Prostate gland (tissue), 2 donors: ENCODE measurements at regions not wholly inside any gene's neighbourhood (a gene's known extent, or its start where the extent isn't known, plus 50 kb on each side); places are given as distances from the start of the nearest gene placed in this dataset.

Source experiments
- CTCF ChIP-seq, 4 experiments: fragments of 200-600 bp in 2 of 4; fragments of 450-650 bp in 2 of 4; sonication (generic) in 2 of 4; IDR thresholded peaks; 1 replicate in 3 of 4; 2 replicates in 1 of 4; pipeline ENCODE4 v1.5.1; 2016 to 2019; ENCODE audit warnings: antibody characterized with exemption in 4 of 4, mild to moderate bottlenecking in 2 of 4, moderate library complexity in 2 of 4
- POLR2A ChIP-seq: fragments of 450-650 bp; IDR thresholded peaks from one replicate; pipeline ENCODE4 v1.6.1; 2016; ENCODE audit warnings: antibody characterized with exemption, mild to moderate bottlenecking
- POLR2AphosphoS5 ChIP-seq: sonication (generic); formaldehyde crosslinking; IDR thresholded peaks from one replicate; pipeline ENCODE4 v1.6.1; 2017; ENCODE audit warnings: antibody characterized with exemption

DNA sequence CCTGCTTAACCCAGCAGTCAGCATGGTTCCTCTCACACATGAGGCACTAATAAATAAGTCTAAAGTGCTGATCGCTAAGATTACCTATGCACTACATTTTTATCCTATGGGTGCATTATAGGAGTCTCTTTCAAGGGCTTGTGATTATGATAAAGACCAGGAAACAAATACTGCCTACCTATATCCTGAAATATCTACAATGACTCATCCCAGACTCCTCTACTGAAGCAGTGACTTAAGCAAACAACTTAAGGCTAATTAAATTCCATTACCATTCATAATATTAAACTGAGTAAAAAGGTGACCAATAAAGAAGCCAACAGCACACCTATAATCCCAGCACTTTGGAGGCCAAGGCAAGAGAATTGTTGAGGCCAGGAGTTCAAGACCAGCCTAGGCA lies 338.4 kb downstream of the DNAH5 start:
- no peak for TF ChIP-seq CTCF (IDR thresholded peaks at IDR 0.05)
- TF ChIP-seq POLR2A, result no peak
- no peak for TF ChIP-seq POLR2AphosphoS5
